ENCODE measurements at regions not wholly inside any gene's neighbourhood (a gene's known extent, or its start where the extent isn't known, plus 50 kb on each side); places are given as distances from the start of the nearest gene placed in this dataset.

DNA sequence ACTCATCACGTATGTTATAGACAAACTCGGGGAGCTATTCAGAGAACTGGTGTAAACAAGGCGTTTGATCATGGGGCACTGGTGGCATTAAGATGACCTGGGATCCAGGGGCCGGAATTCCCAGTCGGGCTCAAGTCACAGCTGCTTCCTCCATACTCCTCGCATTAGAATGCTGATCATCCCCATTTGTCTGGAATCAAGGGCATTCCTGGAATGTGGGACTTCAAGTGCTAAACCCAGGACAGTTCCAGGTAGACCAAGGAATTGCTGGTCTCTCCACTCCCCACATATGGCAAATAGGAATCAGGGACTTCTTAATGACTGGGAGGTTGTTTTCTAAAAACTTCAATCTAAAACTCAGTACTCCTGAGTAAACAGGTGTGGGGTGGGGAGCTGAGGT, 355.7 kb upstream of the RAB6C start:
- TF ChIP-seq, protein P1, sequence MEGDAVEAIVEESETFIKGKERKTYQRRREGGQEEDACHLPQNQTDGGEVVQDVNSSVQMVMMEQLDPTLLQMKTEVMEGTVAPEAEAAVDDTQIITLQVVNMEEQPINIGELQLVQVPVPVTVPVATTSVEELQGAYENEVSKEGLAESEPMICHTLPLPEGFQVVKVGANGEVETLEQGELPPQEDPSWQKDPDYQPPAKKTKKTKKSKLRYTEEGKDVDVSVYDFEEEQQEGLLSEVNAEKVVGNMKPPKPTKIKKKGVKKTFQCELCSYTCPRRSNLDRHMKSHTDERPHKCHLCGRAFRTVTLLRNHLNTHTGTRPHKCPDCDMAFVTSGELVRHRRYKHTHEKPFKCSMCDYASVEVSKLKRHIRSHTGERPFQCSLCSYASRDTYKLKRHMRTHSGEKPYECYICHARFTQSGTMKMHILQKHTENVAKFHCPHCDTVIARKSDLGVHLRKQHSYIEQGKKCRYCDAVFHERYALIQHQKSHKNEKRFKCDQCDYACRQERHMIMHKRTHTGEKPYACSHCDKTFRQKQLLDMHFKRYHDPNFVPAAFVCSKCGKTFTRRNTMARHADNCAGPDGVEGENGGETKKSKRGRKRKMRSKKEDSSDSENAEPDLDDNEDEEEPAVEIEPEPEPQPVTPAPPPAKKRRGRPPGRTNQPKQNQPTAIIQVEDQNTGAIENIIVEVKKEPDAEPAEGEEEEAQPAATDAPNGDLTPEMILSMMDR (conservative IDR thresholded peaks at IDR 0.05): no peak
- TF ChIP-seq EZH2 (IDR thresholded peaks at IDR 0.05; ENCODE audit: low read depth): no peak
